ENCODE measurements at regions not wholly inside any gene's neighbourhood (a gene's known extent, or its start where the extent isn't known, plus 50 kb on each side); places are given as distances from the start of the nearest gene placed in this dataset.

GRCh38 chr4:111957116-111957515 lies 188.1 kb upstream of the FAM241A start:
- no peak for TF ChIP-seq CTCF (IDR thresholded peaks at IDR 0.05)
- no peak for TF ChIP-seq POLR2AphosphoS5 (IDR thresholded peaks at IDR 0.05)
